Right ventricle myocardium inferior (tissue), 1 donor: ENCODE measurements at regions not wholly inside any gene's neighbourhood (a gene's known extent, or its start where the extent isn't known, plus 50 kb on each side); places are given as distances from the start of the nearest gene placed in this dataset.

Experiments
- ATAC-seq: fragments of 200-7000 bp; cut with Tn5 transposase; one replicate; pipeline ENCODE4 v1.9.1; 2020; ENCODE audit warnings: mild to moderate bottlenecking, moderate library complexity
- DNase-seq: peaks from one replicate; pipeline ENCODE4 v3.0.0; 2021; ENCODE audit errors: missing footprints
- intact Hi-C: fragments of 100-400 bp; cut with DNase I; formaldehyde crosslinking; loops from one replicate; pipeline ENCODE4 v1.11.0; 2022
- donor health status: DM: no; HTN: yes; CAD: no; lungs with severe emphysema.

GRCh38 chr3:187550446-187550845 is 119.7 kb downstream of the SST start:
- no peak for ATAC-seq
- DNase-seq: no peak
- intact Hi-C loops: no loop called here

GRCh38 chr3:187545366-187545765 is 124.8 kb downstream of the SST start:
- no peak for ATAC-seq

GRCh38 chr3:187544326-187544725 is 125.9 kb downstream of the SST start:
- DNase-seq (no peak), ATAC-seq (no peak)
- intact Hi-C loops: no loop called here

More at GRCh38 chr3:187545366-187545765, 124.8 kb downstream of the SST start:
- no peak for DNase-seq
- intact Hi-C loops: no loop called here

GRCh38 chr3:187540847-187541246 is 129.3 kb downstream of the SST start:
- ATAC-seq: no peak
- intact Hi-C loops: no loop called here

GRCh38 chr3:187536185-187536584 is 134.0 kb downstream of the SST start:
- DNase-seq: peak; percentile 9
- no peak for ATAC-seq
- intact Hi-C loops: no loop called here

More at GRCh38 chr3:187540847-187541246, 129.3 kb downstream of the SST start:
- DNase-seq: no peak

GRCh38 chr3:187533797-187534196 is 136.4 kb downstream of the SST start:
- ATAC-seq (no peak), DNase-seq (no peak)
- intact Hi-C loops: no loop called here

- ATAC-seq (no peak), DNase-seq (no peak)
- intact Hi-C loops: no loop called here
Measured at GRCh38 chr3:187531831-187532230, 138.4 kb downstream of the SST start.

GRCh38 chr3:187522890-187523289 is 147.3 kb downstream of the SST start:
- intact Hi-C loops: no loop called here
- ATAC-seq: no peak
- DNase-seq: no peak

- no peak for DNase-seq
- intact Hi-C loops: no loop called here
Measured at GRCh38 chr3:187522293-187522692, 147.9 kb downstream of the SST start.

GRCh38 chr3:187521546-187521945 is 148.6 kb downstream of the SST start:
- ATAC-seq (no peak), DNase-seq (no peak)
- intact Hi-C loops: no loop called here

More at GRCh38 chr3:187522293-187522692, 147.9 kb downstream of the SST start:
- no peak for ATAC-seq

GRCh38 chr3:187520027-187520945 is 149.9 kb downstream of the SST start:
- intact Hi-C loops: no loop called here
- DNase-seq (peak; percentile 67), ATAC-seq (peak; percentile 91)

- ATAC-seq: no peak
Measured at GRCh38 chr3:187519428-187519890, 150.7 kb downstream of the SST start.

GRCh38 chr3:187518616-187519015 is 150.4 kb downstream of the RTP4 start:
- ATAC-seq: no peak
- DNase-seq: no peak
- intact Hi-C loops: no loop called here

More at GRCh38 chr3:187519428-187519890, 150.7 kb downstream of the SST start:
- intact Hi-C loops: no loop called here
- DNase-seq: no peak

- DNase-seq (no peak), ATAC-seq (no peak)
- intact Hi-C loops: no loop called here
Measured at GRCh38 chr3:187518207-187518606, 150.0 kb downstream of the RTP4 start.

- ATAC-seq: no peak
- intact Hi-C loops: no loop called here
- no peak for DNase-seq
Measured at GRCh38 chr3:187516446-187517185, 148.4 kb downstream of the RTP4 start.

- intact Hi-C loops: no loop called here
- DNase-seq (no peak), ATAC-seq (no peak)
Measured at GRCh38 chr3:187507905-187508304, 139.7 kb downstream of the RTP4 start.

- DNase-seq (no peak), ATAC-seq (no peak)
- intact Hi-C loops: no loop called here
Measured at GRCh38 chr3:187507266-187507665, 139.1 kb downstream of the RTP4 start.

- intact Hi-C loops: no loop called here
- ATAC-seq (no peak), DNase-seq (no peak)
Measured at GRCh38 chr3:187504435-187504834, 136.2 kb downstream of the RTP4 start.

- ATAC-seq: no peak
- DNase-seq: no peak
- intact Hi-C loops: no loop called here
Measured at GRCh38 chr3:187498211-187498724, 130.1 kb downstream of the RTP4 start.

- DNase-seq (no peak), ATAC-seq (no peak)
- intact Hi-C loops: no loop called here
Measured at GRCh38 chr3:187497052-187497451, 128.9 kb downstream of the RTP4 start.
